SKM-1 (cell line): ENCODE measurements at regions not wholly inside any gene's neighbourhood (a gene's known extent, or its start where the extent isn't known, plus 50 kb on each side); places are given as distances from the start of the nearest gene placed in this dataset.

Experiments used
- DNase-seq: peaks from one replicate; lab custom pipeline; 2025; ENCODE audit not compliant: unreplicated experiment; lab: John Stamatoyannopoulos, UW

DNA sequence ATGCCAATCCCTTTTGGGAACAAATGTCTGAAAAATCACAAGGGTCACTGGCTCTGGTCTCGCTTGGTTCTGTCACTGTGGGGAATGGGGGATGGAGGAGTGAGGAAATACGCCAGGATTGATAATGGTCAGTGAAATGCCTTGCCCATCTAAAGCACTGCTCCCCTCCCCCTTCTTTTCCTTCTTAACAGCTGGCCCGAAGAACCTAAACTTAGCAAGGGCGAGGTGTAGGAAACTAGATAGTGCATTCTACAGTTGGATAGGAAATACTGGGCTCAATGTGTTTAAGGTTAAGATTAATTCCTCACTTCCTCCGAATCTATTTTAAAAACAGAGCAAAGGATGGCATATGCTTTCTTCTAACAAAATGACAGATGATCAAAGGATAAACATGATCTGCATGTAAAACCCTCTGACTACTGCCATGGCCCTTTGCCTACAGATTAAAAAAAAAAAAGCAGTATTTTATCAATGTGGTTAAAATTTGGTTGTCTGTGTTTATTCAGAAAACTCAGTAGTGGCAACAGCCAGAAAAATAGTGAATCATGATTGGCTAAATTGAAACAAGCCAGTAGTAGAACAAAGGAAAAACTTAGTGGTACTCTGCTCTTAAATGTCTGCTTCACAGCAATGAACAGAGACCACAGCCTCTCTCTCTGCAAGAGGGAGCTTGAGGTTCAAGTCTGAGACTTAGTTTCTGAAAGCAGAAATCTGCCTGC is 86.1 kb upstream of the VAV3 start:
- no peak for DNase-seq

DNA sequence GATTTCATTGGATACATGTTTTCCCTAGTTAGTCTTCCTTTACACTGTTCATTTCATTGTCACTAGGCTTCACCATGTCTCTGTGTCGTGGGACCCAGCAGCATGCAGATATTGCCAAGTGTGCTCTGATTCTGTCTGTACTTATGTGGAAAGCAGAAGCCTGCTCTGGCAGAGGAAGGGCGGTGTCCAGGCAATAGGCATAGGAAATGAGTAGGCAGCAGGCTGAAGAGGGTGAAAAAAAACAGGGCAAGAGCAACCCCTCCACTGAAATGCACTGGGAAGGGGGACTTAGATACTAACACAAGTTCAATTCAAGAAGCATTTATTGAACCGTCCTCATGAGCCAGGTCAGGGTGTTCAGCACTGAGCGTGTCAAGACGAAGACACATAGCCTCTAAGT is 85.2 kb upstream of the VAV3 start:
- DNase-seq, result no peak

DNA sequence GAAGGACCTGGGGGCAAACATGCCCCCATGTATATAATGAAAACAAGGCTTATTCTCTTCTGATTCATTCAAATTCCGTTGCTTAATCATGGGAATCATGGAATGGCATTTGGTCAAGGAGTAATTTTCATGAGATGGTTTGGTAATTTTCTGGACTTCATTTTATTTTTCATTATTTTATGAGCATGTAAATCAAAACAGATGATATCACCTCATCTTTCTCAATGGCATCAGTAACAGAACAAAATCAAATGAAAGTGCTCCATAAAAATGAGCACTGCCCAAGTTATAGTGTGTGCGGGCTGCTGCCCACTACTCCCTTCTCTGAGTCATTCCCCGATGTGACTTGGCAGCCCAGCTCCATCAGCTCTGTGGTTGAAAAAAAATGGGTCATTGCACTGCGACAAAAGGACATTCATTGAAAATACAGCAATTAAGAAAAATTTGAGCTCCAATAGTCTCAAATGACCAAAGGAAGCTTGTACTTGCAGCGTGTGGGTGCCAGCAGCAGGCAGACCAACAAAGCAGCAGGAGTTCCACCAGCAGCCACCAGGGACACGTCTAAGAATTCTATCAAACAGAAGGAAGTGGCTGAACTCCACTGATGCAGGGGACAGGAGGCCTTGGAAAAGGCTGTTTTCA is 84.3 kb upstream of the VAV3 start:
- peak; percentile 53 for DNase-seq

DNA sequence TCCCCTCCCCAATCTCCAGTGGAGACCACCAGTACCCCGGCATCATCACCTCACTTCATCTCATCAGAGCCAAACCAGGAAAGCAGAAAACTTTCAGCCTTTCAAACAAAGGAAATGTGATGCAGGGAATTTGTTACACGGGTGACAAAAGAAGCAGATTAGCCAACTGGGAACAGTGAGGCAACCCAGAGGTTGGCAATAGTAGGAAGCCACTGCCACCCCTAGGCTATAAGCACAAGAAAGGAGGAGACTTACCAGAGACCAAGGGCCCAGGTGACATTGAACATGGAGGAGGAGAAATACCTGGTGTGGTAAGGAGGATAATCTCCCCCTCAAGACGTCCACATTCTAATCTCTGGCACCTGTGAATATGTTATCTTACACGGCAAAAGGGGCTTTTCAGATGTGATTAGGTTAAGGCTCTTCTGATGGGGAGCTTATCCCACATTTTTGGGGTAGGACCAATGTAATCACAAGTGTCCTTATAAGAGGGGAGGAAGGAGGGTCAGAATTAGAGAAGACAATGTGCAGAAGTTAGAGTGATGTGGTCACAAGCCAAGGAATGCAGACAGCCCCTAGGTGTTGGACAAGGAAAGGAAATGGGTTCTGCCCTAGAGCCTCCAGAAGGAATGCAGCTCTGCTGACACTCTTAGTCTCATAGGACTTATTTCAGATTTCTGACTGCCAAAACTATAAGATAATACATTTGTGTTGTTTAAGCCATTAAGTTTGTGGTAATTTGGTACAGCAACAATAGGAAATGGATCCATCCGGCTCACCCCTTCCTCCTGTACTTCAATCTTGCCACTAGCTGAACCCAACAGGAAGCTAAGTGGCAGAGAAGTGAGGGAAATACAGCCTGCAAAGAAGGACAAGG is 83.6 kb upstream of the VAV3 start:
- no peak for DNase-seq

DNA sequence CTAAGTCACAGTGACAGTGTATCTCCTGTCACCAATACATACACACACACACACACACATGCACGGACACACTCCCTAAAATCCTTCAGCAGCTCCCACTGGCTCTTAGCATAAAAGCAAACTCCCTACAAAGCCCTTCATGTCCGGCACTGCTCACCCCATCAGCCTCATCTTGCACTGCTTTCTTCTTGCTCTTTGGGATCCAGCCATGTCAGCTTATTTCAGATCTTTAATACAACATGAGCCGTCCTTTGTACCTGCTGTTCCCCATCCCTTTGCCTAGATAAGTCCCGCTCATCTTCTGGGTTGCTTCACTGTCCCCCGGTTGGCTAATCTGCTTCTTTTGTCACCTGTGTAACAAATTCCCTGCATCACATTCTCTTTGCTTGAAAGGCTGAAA is 82.1 kb upstream of the VAV3 start:
- DNase-seq, result no peak

DNA sequence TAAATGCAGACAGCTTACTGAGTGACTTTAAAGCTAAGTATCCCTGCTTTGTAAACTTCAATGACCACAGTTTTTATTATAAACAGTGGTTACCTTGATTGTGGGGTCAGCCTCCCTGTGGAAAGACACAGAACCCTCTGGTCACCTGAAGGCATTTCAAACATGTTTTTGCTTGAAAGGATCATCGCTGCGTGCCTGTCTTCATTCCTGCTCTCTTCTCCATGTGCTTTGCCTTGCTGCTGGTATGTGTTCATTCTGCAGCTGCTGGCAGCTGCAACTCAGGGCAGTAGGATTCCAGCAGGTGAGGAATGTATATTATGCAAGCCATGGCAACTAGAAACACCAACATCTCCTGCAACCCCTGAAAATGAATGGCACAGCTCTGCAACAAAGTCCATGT is 81.0 kb upstream of the VAV3 start:
- no peak for DNase-seq

DNA sequence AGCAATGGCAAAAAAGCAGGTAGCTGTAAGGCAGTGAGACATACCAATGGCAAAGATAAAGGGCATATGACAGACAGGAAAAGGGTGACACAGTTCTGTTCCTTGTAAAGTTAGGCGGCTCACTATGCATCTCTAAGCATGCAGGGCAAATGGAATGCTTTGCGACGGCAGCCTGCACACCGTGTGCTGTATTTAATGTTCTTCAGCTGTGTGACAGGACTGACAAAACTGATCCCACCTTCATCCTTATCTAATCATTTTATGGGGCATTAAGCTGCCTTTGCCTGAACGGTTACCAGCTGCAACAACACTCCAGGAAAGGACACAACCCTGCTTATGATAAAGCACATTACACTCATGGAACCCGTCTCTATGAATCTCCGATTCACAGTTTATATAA is 80.5 kb upstream of the VAV3 start:
- DNase-seq, result no peak

DNA sequence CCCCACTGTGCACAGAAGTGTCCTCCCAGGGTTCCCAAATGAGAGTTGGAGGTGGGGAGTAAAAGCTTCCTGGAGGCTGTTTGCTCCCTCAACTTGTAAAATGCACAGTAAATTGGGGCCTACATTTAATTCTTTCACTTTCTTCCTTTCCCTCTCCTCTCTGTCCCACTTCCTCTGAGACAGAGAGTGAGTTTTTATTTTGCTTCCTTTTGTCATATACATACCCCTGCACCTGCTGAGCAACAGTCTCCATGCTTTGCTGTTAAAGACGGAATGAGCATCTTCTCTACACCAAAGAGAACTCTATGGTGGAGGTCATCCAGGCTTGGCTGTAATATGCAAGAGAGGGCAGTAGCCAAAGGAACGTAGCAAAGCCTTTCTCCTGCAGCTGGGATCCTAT is 79.3 kb upstream of the VAV3 start:
- no peak for DNase-seq

DNA sequence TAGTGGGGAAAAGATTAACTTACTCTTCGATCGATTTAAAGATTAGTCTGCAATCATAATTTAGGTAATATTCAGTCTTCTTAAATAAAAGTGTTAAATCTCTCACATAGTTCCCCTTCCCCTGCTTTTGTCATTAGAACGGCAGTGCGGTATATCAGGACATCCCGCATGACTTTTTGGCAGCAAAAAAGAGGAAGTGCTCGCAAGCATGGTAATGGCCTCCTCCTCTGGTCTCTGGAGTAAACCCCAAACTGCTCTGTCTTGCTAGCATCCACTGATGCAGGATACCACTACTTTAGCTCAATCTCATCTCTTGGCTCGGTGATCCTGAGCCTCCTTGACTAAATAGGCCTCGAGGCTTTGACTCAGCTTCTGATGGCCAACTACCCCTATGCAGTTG is 78.7 kb upstream of the VAV3 start:
- no peak for DNase-seq

DNA sequence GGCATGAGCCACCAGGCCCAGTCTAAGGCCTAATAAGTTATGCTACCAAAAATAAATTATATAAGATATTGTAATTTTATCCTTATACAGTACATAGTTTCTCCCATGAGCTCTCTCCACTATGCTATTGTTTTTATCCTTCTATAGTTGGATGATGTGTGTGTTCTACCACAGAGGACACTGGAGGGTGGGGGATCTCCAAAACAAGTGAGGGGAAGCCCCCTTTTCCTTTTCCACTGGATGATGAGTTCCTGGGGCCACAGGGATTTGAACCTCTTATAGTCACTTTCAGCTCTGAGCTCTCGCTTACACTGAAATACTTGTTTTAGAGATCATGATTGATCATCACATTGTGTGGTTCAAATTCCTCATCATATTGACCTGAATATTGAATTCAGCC is 77.6 kb upstream of the VAV3 start:
- no peak for DNase-seq

DNA sequence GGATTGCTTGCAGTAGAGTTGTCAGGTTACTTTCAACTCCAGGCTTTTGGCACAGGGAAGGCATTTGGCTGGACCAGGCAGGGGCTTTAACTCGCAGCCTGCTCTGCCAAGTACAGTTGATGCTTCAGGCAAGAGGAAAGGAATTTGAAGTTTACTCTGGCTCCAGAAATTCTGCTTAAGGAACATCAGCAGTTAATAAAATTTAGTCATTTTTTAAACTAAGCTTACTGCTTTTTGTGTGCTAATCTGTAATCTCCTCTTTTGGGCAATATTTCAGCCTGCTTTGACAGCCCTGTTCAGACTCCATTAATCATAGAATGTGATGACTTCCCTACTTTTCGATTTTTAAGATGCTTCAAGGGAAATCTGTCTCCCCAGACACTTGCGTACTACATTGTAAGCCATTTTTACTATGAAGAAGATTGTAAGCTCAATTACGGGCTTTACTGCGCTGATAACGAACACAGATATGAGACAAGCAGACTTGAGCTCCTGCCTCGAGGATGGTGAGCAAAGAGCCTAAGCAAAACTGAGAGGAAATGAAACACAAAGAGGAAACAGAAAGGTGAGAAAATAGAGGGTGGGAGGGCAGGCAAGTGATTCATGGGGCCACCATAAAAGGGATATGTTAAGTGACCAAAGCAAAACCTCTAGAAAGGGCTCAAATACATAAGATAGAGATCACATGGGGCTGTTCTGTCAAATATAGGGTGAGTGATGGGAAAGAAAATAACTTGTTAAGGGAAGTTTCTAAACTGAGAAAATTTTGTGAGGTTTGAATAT is 76.6 kb upstream of the VAV3 start:
- DNase-seq, result no peak

DNA sequence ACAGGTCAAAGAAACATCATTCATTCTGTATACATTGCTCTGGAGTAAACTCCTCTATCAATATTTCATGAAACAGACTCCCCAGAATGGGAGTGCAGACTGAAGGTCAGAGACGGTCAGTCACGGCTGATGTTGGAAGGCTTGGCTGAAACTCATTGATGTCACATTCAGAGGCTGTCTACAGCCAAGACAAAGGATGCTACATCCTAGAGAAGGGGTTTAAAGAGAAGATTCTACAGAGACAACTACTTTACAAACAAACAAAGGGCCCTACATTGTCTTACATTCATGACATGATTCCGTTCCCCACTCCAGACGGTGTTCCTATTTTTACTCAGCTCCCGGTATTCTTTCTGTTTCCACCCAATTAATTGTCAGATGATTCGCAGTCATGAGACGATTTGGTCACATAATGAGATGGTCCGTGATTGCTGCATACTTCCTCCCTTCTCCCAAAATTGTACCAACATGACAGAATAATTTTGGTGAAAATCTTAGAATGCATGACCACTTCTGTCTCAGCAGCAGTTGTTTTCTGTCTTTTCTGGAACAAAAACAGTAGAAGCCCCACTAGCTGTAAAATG is 73.8 kb upstream of the VAV3 start:
- no peak for DNase-seq

DNA sequence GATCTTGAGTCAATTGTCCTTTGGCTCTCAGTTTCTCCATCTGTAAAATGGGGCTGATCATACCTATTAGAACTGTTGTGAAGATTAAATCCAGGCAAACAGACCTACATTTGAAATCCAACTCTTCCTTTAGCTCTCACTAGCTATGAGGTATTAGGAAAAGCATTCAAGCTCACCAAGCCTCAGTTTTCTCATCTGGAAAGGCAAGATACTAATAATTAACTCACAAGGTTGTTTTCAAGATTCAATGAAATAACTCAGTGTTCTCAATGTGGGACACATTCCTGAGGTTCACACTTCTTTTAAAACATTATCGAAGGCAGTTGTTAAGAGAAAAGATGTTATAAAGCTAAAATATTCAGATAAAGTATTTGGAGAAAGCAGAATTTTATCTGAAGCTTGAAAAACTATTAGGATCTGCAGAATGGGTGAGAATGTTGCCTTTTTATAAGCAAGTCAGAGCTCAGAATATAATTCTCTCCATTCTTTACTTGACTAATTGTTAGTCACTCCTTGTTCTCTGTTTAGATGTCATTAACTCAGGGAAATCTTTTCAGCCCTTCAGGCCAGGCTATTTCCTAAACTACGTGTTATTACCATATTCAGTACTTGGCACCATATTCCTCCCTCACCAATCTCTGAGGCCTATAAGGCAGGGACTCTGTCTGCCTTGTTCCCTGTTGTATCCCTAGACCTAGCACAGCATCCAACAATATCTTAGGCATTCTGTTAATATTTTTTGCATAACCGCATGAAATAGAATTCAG is 72.0 kb upstream of the VAV3 start:
- no peak for DNase-seq

DNA sequence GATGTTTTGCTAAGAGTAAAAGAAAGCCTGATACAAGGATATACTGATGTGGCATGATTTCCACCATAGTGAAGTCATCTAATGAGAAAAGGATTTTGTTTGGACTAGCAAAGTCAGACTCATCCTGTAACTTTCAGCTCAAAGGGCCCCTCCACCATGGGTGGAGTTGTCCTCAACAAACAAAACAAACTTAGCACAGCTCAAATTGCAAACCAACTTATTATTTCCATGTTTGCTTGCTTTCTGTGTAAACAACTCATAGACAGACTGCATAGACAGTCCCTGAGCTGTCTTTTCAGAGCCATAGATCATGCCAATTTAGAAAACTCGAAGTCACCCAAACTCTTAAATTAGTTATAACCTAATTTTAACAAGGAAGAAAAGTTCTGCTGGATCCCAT is 69.4 kb upstream of the VAV3 start:
- no peak for DNase-seq

DNA sequence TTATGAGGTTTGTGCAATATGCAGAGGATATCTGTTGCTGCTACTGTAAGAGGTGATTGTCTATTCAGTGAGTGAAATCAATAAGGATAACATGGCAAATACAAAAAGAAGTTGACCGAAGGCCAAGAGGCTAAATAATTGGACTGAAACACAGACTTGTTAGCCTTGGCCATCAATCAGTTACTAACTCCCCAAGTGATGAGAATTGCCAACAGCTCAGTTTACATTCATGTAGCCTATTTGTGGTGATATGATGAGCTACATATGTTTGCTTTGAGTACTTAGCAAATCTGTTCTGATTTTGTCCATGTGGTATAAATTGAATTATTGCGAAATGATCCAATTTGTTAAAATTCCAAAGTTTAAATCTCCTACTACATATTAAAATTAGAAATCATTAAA is 68.6 kb upstream of the VAV3 start:
- DNase-seq, result no peak

DNA sequence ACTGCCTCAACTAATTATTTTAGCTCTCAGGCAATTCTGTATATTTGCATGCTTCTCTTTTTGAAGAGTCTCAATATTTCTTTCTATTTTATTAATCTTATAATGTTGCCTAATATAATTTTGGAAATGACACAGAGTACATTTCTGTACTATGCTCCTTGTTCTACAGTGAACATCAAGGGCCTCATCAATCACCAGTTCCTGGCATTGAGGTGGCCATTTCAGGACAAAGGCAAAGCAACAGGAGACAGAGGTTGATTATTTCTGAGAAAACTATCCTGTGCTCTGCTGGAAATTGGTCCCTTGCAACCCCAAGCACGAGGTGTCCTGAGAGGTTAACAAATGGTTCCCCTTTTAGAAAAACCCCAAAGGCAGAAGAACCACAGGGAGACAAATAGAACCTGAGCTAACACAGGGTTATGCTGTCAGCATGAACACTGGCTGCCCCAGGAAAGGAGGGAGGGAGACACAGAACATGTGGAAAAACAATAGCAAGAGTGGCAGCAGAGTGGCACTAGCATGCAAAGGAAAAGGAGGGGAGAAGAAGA is 63.9 kb upstream of the VAV3 start:
- no peak for DNase-seq

DNA sequence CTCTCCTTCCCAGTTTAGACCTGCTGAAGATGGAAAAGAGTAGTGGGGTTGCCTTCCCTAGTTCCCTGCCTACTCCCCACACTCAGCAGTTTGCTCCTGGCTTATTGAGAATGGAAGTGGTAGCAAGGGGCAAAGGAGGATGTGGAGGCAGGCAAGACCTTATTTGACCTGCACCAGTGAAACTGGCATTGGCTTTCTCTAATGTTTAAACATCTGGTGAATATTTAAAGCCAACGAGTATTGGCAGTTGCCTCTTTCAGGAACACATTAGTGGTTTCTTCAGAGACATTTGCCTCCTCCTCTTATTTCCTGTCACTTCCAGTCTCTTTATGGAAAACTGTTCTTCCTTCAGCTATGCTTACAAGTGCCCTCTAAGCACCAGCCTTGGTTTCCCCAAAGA is 62.4 kb upstream of the VAV3 start:
- DNase-seq, result no peak

DNA sequence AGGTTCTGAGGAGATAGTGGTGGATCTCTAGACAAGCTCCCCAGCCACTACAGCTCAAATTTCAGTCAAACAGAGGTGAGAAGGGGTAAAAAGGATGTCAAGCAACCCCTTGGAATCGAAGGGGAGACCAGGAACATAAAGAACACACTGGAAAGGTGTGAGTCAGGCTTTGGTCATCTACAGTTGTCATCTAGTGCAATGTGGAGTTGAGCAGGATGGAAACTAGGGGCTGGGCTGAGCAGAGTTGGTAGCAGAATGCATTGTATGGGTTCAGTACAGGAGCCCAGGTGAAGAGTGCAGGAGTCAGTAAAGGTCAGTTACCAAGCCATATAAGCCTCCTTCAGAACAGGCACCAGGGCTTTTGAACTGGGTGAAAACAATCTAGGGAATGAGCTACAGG is 52.7 kb upstream of the VAV3 start:
- DNase-seq, result no peak

DNA sequence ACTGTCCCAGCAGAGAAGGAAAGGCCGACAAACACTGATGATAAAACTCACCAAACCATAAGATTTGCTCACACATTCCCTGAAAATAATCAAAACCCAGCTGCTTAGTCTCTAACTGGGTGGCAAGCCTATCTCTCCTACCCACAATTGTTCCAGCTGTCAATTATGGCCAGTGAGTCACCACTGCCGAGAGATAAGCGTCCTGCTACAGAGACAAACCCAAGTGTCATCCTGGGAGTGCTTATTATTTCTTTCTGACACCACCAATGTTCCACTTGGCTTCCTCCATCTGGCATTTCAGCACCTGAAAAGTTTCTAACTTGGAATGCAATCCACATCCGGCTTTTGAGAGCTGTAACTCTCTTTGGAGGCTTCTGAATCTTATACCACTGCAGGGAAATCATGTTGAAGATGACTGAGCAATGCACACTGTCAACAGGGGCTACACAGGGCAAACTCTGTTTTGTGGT is 51.5 kb upstream of the VAV3 start:
- no peak for DNase-seq
